Panc1 (cell line): ENCODE measurements at regions not wholly inside any gene's neighbourhood (a gene's known extent, or its start where the extent isn't known, plus 50 kb on each side); places are given as distances from the start of the nearest gene placed in this dataset.

Experiments
- POLR2AphosphoS5 ChIP-seq: IDR thresholded peaks from 2 replicates; pipeline ENCODE4 v1.6.1; 2012; ENCODE audit warnings: mild to moderate bottlenecking, low read depth, low read length, moderate library complexity
- TF ChIP-seq, protein P1 (sequence below): fragments of 450-650 bp; IDR thresholded peaks from 2 replicates; pipeline ENCODE4 v1.5.1; 2017; ENCODE audit warnings: mild to moderate bottlenecking
- TF ChIP-seq, protein P2 (sequence below), 2 experiments: IDR thresholded peaks; 2 replicates each; pipeline ENCODE4 v1.6.1; 2011 to 2012; ENCODE audit warnings: low read depth in 2 of 2, control low read depth in 1 of 2, low read length in 1 of 2, mild to moderate bottlenecking in 1 of 2, moderate library complexity in 1 of 2; ENCODE audit not compliant: insufficient read depth in 1 of 2

- TF ChIP-seq, protein P1, sequence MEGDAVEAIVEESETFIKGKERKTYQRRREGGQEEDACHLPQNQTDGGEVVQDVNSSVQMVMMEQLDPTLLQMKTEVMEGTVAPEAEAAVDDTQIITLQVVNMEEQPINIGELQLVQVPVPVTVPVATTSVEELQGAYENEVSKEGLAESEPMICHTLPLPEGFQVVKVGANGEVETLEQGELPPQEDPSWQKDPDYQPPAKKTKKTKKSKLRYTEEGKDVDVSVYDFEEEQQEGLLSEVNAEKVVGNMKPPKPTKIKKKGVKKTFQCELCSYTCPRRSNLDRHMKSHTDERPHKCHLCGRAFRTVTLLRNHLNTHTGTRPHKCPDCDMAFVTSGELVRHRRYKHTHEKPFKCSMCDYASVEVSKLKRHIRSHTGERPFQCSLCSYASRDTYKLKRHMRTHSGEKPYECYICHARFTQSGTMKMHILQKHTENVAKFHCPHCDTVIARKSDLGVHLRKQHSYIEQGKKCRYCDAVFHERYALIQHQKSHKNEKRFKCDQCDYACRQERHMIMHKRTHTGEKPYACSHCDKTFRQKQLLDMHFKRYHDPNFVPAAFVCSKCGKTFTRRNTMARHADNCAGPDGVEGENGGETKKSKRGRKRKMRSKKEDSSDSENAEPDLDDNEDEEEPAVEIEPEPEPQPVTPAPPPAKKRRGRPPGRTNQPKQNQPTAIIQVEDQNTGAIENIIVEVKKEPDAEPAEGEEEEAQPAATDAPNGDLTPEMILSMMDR = no peak
- TF ChIP-seq, protein P2, sequence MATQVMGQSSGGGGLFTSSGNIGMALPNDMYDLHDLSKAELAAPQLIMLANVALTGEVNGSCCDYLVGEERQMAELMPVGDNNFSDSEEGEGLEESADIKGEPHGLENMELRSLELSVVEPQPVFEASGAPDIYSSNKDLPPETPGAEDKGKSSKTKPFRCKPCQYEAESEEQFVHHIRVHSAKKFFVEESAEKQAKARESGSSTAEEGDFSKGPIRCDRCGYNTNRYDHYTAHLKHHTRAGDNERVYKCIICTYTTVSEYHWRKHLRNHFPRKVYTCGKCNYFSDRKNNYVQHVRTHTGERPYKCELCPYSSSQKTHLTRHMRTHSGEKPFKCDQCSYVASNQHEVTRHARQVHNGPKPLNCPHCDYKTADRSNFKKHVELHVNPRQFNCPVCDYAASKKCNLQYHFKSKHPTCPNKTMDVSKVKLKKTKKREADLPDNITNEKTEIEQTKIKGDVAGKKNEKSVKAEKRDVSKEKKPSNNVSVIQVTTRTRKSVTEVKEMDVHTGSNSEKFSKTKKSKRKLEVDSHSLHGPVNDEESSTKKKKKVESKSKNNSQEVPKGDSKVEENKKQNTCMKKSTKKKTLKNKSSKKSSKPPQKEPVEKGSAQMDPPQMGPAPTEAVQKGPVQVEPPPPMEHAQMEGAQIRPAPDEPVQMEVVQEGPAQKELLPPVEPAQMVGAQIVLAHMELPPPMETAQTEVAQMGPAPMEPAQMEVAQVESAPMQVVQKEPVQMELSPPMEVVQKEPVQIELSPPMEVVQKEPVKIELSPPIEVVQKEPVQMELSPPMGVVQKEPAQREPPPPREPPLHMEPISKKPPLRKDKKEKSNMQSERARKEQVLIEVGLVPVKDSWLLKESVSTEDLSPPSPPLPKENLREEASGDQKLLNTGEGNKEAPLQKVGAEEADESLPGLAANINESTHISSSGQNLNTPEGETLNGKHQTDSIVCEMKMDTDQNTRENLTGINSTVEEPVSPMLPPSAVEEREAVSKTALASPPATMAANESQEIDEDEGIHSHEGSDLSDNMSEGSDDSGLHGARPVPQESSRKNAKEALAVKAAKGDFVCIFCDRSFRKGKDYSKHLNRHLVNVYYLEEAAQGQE (IDR thresholded peaks at IDR 0.05; ENCODE audit: insufficient read depth in 1 of 2, low read depth in 2 of 2, low read length in 1 of 2) = no peak
- TF ChIP-seq POLR2AphosphoS5 = no peak
Observed at GRCh38 chr22:27066856-27067255, 409.5 kb downstream of the MIAT start.
